Activated T-cell treated with anti-CD3 and anti-CD28 coated beads, Interleukin-2, amount 50 U/mL, for 4 hours (primary cell): ENCODE measurements at regions not wholly inside any gene's neighbourhood (a gene's known extent, or its start where the extent isn't known, plus 50 kb on each side); places are given as distances from the start of the nearest gene placed in this dataset.
"Not testable (repeated sequence)": the region's sequence is repeated elsewhere in the genome, so short reads cannot be mapped to it uniquely, and the experiment has no call there.

ENCODE experiments used
- ATAC-seq, 2 donors: fragments of 200-7000 bp; cut with Tn5 transposase; one replicate each; pipeline ENCODE4 v1.10.0; 2021
- DNase-seq: peaks from one replicate; pipeline ENCODE4 v3.0.0-alpha.2; 2020
- H3K27me3 Mint-ChIP-seq: one replicate; pipeline ENCODE4 v1.8.0; 2021; ENCODE audit warnings: low read depth, mixed read lengths
- H3K36me3 Mint-ChIP-seq: one replicate; pipeline ENCODE4 v1.8.0; 2022; ENCODE audit warnings: mixed read lengths; ENCODE audit not compliant: insufficient read depth
- H3K4me1 Mint-ChIP-seq: one replicate; pipeline ENCODE4 v1.8.0; 2021; ENCODE audit warnings: low read depth, mixed read lengths
- H3K4me3 Mint-ChIP-seq: one replicate; pipeline ENCODE4 v1.8.0; 2021; ENCODE audit warnings: mild to moderate bottlenecking, moderate library complexity, mixed read lengths
- H3K9me3 Mint-ChIP-seq: one replicate; pipeline ENCODE4 v1.8.0; 2021; ENCODE audit warnings: mixed read lengths

GRCh38 chr16:60013076-60013475 is 1279.0 kb upstream of the GOT2 start:
- no peak for DNase-seq
- no peaks in the 10 kb centered on the region for H3K4me1 Mint-ChIP-seq
- peaks cover 38% of the 10 kb centered on the region for H3K9me3 Mint-ChIP-seq
- no peak for ATAC-seq
- H3K36me3 Mint-ChIP-seq: peaks cover 2% of the 10 kb centered on the region
- H3K27me3 Mint-ChIP-seq: no peaks in the 10 kb centered on the region
- no peak overlapping the region for H3K4me3 Mint-ChIP-seq

- peaks cover 17% of the 10 kb centered on the region for H3K9me3 Mint-ChIP-seq
- no peaks in the 10 kb centered on the region for H3K4me1 Mint-ChIP-seq
- H3K4me3 Mint-ChIP-seq: no peak overlapping the region
- no peak for ATAC-seq
- no peak for DNase-seq
- H3K27me3 Mint-ChIP-seq: no peaks in the 10 kb centered on the region
- no peaks in the 10 kb centered on the region for H3K36me3 Mint-ChIP-seq
These were observed 1267.4 kb upstream of the GOT2 start for GRCh38 chr16:60001523-60001922.

- peaks cover 27% of the 10 kb centered on the region for H3K9me3 Mint-ChIP-seq
- H3K4me1 Mint-ChIP-seq: no peaks in the 10 kb centered on the region
- ATAC-seq (no peak), DNase-seq (no peak)
- H3K4me3 Mint-ChIP-seq: no peak overlapping the region
- no peaks in the 10 kb centered on the region for H3K36me3 Mint-ChIP-seq
- no peaks in the 10 kb centered on the region for H3K27me3 Mint-ChIP-seq
These were observed 1263.6 kb upstream of the GOT2 start for GRCh38 chr16:59997706-59998105.

- H3K27me3 Mint-ChIP-seq: no peaks in the 10 kb centered on the region
- H3K36me3 Mint-ChIP-seq: no peaks in the 10 kb centered on the region
- no peak overlapping the region for H3K4me3 Mint-ChIP-seq
- H3K4me1 Mint-ChIP-seq: no peaks in the 10 kb centered on the region
- DNase-seq (no peak), ATAC-seq (no peak)
- H3K9me3 Mint-ChIP-seq: peaks cover 44% of the 10 kb centered on the region
These were observed 1259.0 kb upstream of the GOT2 start for GRCh38 chr16:59993101-59993500.

- Mint-ChIP-seq H3K4me3 (no peak overlapping the region), H3K27me3 (no peaks in the 10 kb centered on the region), H3K36me3 (no peaks in the 10 kb centered on the region), H3K9me3 (peaks cover 41% of the 10 kb centered on the region), H3K4me1 (no peaks in the 10 kb centered on the region)
- ATAC-seq (no peak), DNase-seq (no peak)
These were observed 1257.1 kb upstream of the GOT2 start for GRCh38 chr16:59991171-59991570.

GRCh38 chr16:59988591-59988990 is 1254.5 kb upstream of the GOT2 start:
- Mint-ChIP-seq H3K4me3 (no peak overlapping the region), H3K9me3 (peaks cover 46% of the 10 kb centered on the region), H3K36me3 (no peaks in the 10 kb centered on the region), H3K4me1 (no peaks in the 10 kb centered on the region), H3K27me3 (no peaks in the 10 kb centered on the region)
- ATAC-seq: no peak
- DNase-seq: no peak

GRCh38 chr16:59975953-59976352 is 1241.8 kb upstream of the GOT2 start:
- Mint-ChIP-seq H3K9me3 (peaks cover 10% of the 10 kb centered on the region), H3K27me3 (no peaks in the 10 kb centered on the region), H3K36me3 (no peaks in the 10 kb centered on the region), H3K4me3 (no peak overlapping the region), H3K4me1 (no peaks in the 10 kb centered on the region)
- DNase-seq: no peak
- ATAC-seq: no peak

- DNase-seq: no peak
- ATAC-seq: no peak
- Mint-ChIP-seq H3K9me3 (peaks cover 18% of the 10 kb centered on the region), H3K27me3 (no peaks in the 10 kb centered on the region), H3K36me3 (no peaks in the 10 kb centered on the region), H3K4me1 (no peaks in the 10 kb centered on the region), H3K4me3 (no peak overlapping the region)
These were observed 1239.8 kb upstream of the GOT2 start for GRCh38 chr16:59973966-59974365.

- ATAC-seq (no peak), DNase-seq (no peak)
- H3K4me3 Mint-ChIP-seq: no peak overlapping the region
- no peaks in the 10 kb centered on the region for H3K36me3 Mint-ChIP-seq
- H3K27me3 Mint-ChIP-seq: no peaks in the 10 kb centered on the region
- H3K9me3 Mint-ChIP-seq: peaks cover 34% of the 10 kb centered on the region
- H3K4me1 Mint-ChIP-seq: no peaks in the 10 kb centered on the region
These were observed 1237.1 kb upstream of the GOT2 start for GRCh38 chr16:59971264-59971663.

- Mint-ChIP-seq H3K27me3 (no peaks in the 10 kb centered on the region), H3K36me3 (no peaks in the 10 kb centered on the region), H3K4me3 (no peak overlapping the region), H3K4me1 (no peaks in the 10 kb centered on the region), H3K9me3 (peaks cover 30% of the 10 kb centered on the region)
- DNase-seq: no peak
- no peak for ATAC-seq
These were observed 1230.3 kb upstream of the GOT2 start for GRCh38 chr16:59964232-59964924.

GRCh38 chr16:59959311-59959710 is 1225.2 kb upstream of the GOT2 start:
- H3K27me3 Mint-ChIP-seq: no peaks in the 10 kb centered on the region

GRCh38 chr16:59950431-59950830 is 1216.3 kb upstream of the GOT2 start:
- Mint-ChIP-seq H3K4me3 (no peak overlapping the region), H3K9me3 (peaks cover 20% of the 10 kb centered on the region), H3K4me1 (no peaks in the 10 kb centered on the region), H3K36me3 (no peaks in the 10 kb centered on the region), H3K27me3 (no peaks in the 10 kb centered on the region)
- no peak for ATAC-seq
- no peak for DNase-seq

More at GRCh38 chr16:59959311-59959710, 1225.2 kb upstream of the GOT2 start:
- Mint-ChIP-seq H3K9me3 (peaks cover 19% of the 10 kb centered on the region), H3K4me1 (no peaks in the 10 kb centered on the region), H3K4me3 (no peak overlapping the region), H3K36me3 (no peaks in the 10 kb centered on the region)
- ATAC-seq: no peak
- no peak for DNase-seq

- not testable (repeated sequence) for H3K4me3 Mint-ChIP-seq, H3K27me3 Mint-ChIP-seq, H3K9me3 Mint-ChIP-seq, ATAC-seq, H3K36me3 Mint-ChIP-seq, DNase-seq, H3K4me1 Mint-ChIP-seq
These were observed 1209.9 kb upstream of the GOT2 start for GRCh38 chr16:59944041-59944440.

- Mint-ChIP-seq H3K36me3 (no peaks in the 10 kb centered on the region), H3K9me3 (peaks cover 10% of the 10 kb centered on the region), H3K4me1 (no peaks in the 10 kb centered on the region), H3K27me3 (no peaks in the 10 kb centered on the region), H3K4me3 (no peak overlapping the region)
- DNase-seq: no peak
- ATAC-seq: no peak
These were observed 1207.5 kb upstream of the GOT2 start for GRCh38 chr16:59941594-59941993.

- Mint-ChIP-seq H3K9me3 (peaks cover 25% of the 10 kb centered on the region), H3K27me3 (no peaks in the 10 kb centered on the region)
These were observed 1185.9 kb upstream of the GOT2 start for GRCh38 chr16:59920054-59920453.

More at GRCh38 chr16:59920054-59920453, 1185.9 kb upstream of the GOT2 start:
- no peak for ATAC-seq
- DNase-seq: no peak
- Mint-ChIP-seq H3K4me3 (no peak overlapping the region), H3K36me3 (no peaks in the 10 kb centered on the region), H3K4me1 (no peaks in the 10 kb centered on the region)
